Fibroblast of lung (primary cell): ENCODE measurements at regions not wholly inside any gene's neighbourhood (a gene's known extent, or its start where the extent isn't known, plus 50 kb on each side); places are given as distances from the start of the nearest gene placed in this dataset.

ENCODE experiments used
- EZH2 ChIP-seq: IDR thresholded peaks from 2 replicates; pipeline ENCODE4 v1.5.1; 2012; ENCODE audit warnings: low read length, control low read depth, mild to moderate bottlenecking; ENCODE audit errors: missing control alignments
- TF ChIP-seq, protein P1 (sequence below), 2 donors: IDR thresholded peaks in 1 of 2; conservative IDR thresholded peaks in 1 of 2; 1 replicate in 1 of 2; 2 replicates in 1 of 2; pipeline ENCODE4 v1.5.1; 2011 to 2012; ENCODE audit warnings: low read length in 2 of 2, control low read depth in 1 of 2, inconsistent platforms in 1 of 2, low read depth in 1 of 2, mild to moderate bottlenecking in 1 of 2

DNA sequence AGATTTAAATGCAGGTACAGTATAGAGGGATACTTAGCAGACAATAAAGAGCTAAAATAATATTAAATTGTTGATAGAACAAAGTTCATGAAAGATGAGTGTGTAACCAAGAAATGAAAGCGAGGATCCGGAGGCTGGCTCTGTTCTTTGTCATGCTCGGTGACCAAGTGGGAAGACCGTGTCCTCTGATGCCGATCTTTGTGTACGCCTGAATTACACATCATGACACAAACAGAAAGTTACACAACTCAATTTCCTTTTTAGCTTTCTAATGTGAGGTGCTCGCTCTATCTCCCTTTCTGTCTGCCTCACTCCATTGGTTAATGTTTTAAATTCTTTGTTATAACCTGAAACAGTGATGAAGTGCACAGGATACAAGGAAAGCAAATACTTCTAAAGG is 114.8 kb upstream of the NEIL3 start:
- TF ChIP-seq, protein P1, sequence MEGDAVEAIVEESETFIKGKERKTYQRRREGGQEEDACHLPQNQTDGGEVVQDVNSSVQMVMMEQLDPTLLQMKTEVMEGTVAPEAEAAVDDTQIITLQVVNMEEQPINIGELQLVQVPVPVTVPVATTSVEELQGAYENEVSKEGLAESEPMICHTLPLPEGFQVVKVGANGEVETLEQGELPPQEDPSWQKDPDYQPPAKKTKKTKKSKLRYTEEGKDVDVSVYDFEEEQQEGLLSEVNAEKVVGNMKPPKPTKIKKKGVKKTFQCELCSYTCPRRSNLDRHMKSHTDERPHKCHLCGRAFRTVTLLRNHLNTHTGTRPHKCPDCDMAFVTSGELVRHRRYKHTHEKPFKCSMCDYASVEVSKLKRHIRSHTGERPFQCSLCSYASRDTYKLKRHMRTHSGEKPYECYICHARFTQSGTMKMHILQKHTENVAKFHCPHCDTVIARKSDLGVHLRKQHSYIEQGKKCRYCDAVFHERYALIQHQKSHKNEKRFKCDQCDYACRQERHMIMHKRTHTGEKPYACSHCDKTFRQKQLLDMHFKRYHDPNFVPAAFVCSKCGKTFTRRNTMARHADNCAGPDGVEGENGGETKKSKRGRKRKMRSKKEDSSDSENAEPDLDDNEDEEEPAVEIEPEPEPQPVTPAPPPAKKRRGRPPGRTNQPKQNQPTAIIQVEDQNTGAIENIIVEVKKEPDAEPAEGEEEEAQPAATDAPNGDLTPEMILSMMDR (conservative IDR thresholded peaks at IDR 0.05 in 1 of 2, IDR thresholded peaks at IDR 0.05 in 1 of 2; ENCODE audit: low read depth in 1 of 2, low read length in 2 of 2): no peak
- no peak for TF ChIP-seq EZH2
